A172 (cell line): ENCODE measurements at regions not wholly inside any gene's neighbourhood (a gene's known extent, or its start where the extent isn't known, plus 50 kb on each side); places are given as distances from the start of the nearest gene placed in this dataset.
A peak's percentile ranks its signal among the peaks of the same experiment; 100 is the strongest.
"Not testable (repeated sequence)": the region's sequence is repeated elsewhere in the genome, so short reads cannot be mapped to it uniquely, and the experiment has no call there.

Experiments used
- DNase-seq: peaks from one replicate; pipeline ENCODE4 v3.0.0-alpha.2; 2015; ENCODE audit warnings: low spot score

- DNase-seq = no peak
Observed at GRCh38 chr14:38056270-38056669, 151.4 kb upstream of the SSTR1 start.

- DNase-seq = not testable (repeated sequence)
Observed at GRCh38 chr14:38062223-38062622, 145.5 kb upstream of the SSTR1 start.

- no peak for DNase-seq
Observed at GRCh38 chr14:38063711-38064320, 143.9 kb upstream of the SSTR1 start.

DNA sequence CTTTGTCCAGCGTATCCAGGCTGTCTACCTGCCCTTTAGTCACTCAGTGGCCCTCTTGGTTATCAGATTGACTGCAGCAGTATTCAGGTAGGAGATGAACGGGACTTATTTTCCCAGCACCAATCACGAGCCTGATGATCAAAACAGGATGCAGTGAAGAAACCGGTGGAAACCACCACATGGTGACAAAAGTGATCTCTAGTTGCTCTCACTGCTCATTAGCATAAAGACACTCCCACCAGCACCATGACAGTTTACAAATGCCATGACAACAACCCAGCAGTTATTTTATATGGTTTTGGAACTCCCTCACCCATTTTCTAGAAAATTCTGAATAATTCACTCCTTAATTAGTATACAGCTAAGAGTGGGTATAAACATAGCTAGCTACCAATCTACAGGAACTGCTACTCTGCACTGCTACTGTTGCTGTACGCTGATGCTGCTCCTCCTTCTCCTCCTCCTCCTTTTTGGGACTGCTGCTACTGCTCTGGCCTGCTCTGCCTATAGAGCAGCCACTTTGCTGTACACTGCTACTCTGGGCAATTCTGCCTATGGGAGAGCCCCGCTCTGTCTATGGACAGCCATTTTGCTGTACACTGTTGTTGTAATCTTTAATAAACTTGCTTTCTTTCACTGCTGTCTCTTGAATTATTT lies 142.5 kb upstream of the SSTR1 start:
- DNase-seq = peak; percentile 14

DNA sequence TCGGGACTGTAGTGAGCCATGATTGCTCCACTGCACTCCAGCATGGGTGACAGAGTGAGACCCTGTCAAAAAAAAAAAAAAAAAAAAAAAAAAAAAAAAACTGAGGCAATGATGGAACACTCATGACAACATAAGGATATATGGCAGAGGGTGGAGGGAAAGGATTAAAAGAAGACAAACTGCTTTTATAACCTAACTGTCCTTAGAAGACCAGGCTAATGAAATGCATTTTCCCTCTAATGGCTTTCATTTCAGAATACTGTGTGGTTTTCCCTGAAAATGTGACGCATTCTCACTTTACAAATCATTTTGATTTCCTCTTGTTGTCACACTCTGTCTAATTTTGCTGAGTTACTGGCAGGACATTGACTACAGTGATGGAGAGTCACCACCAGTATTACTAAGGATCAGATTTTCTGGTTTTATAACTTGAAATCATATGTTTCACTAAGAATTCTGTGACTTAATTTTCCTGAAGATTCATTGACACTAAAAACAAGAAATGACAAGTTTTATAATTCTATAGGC lies 137.6 kb upstream of the SSTR1 start:
- no peak for DNase-seq

- DNase-seq = no peak
Observed at GRCh38 chr14:38073641-38074040, 134.1 kb upstream of the SSTR1 start.

DNA sequence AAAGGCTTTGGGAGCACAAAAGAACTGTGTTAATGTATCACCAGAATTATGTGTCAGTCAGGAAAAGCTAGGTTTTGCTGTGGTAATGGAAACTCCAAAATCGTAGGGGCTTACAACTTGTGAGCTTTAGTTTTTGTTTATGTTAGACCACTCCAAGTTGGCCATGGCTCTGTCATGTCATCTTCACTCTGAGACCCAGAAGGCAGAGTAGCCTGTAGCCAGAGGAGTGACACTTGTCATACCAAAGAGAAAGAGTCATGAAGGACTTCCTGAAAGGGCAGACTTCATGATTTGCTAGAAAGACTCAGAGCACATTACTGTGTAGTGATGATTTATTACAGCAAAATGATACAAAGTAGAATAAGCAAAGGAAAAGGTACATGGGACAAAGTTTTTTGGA lies 133.6 kb upstream of the SSTR1 start:
- DNase-seq = no peak

DNA sequence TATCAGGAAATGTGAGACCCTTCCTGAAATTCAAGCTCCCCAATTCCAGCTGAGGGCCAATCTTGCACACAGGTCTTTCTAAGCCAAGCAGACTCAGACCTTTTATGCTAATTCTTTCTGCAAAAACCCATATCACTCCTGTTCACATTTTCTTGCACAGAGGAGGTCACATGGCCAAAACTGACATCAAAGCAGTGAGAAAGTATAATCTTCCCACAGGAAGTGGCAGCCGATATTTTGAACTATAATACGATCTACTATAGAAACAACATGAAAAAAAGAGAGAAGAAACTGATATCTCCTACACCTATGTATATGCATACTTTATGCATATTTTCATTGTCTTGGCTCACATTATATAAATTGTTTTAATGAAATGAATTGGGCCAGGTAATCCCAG lies 132.9 kb upstream of the SSTR1 start:
- DNase-seq = no peak

GRCh38 chr14:38078393-38078792 lies 129.3 kb upstream of the SSTR1 start:
- no peak for DNase-seq

DNA sequence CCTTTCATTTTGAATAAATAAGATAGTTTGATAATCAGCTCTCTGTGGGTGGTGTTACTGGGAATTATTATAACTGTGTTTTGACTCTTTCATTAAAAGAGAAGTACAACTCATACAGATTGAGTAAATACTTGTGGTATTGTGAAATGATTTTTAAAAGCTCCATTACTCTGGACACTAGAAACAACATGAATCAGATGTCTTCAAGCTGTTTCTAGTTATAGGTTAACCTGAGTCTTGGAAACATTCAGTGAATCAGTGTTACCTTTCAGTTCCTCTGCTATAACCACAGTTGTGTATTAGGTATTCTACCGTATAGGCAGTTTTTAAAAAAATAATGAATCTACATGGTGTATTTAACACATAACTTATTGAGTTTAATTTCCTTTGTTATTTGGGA lies 128.4 kb upstream of the SSTR1 start:
- no peak for DNase-seq

DNA sequence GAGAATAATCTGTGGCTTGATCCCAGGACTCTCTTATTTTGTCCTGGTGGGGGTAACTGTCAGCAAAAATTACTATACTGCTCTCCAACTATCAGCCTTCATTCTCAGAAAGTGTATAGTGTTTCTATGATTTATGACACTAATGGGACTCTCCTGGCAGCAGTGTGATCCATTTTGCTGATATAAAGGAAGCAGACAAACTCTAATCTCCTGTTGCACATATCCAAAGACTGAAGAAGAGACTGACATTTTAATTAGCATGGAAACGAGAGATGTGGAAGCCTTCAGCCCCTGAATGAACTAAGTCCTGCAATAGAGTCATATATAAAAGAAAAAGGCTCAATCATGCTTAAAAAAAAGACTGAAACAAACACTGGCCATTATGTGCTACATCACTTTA lies 127.8 kb upstream of the SSTR1 start:
- DNase-seq = no peak

- DNase-seq = no peak
Observed at GRCh38 chr14:38080696-38081095, 127.0 kb upstream of the SSTR1 start.

GRCh38 chr14:38083039-38083438 lies 124.7 kb upstream of the SSTR1 start:
- no peak for DNase-seq

DNA sequence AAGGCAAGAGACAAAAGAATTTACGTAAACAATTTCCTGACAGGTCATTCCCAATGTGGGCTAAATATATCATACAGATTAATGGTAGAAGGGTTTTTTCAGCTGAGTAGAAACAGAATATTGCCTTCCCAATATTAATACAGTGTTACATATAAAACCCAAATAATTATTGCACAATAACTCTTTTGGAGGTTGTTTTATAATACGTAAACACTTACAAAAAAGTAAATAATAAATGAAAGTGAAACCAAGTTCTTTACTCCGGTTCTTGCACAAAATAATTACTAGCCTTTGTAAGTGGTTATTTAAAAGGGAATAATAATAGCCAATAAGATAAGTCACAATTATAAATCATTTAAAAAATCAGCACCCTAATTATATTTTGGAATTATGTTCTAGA lies 118.6 kb upstream of the SSTR1 start:
- no peak for DNase-seq

GRCh38 chr14:38090506-38090905 lies 117.2 kb upstream of the SSTR1 start:
- no peak for DNase-seq

GRCh38 chr14:38098074-38098836 lies 109.4 kb upstream of the SSTR1 start:
- DNase-seq = peak; percentile 56

DNA sequence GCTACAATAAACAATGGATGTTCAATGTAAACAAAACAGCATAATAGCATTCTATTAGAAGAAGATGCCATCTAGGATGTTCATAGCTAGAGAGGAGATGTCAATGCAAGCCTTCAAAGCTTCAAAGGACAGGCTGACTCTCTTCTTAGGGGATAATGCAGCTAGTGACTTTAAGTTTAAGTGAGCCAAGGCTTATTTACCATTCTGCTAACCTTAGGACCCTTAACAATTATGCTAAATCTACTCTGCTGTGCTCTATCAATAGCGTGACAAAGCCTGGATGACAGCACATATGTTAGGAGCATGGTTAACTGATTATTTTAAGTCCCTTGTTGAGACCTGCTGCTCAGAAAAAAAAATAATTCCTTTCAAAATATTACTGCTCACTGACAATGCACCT lies 106.0 kb upstream of the SSTR1 start:
- DNase-seq = no peak

DNA sequence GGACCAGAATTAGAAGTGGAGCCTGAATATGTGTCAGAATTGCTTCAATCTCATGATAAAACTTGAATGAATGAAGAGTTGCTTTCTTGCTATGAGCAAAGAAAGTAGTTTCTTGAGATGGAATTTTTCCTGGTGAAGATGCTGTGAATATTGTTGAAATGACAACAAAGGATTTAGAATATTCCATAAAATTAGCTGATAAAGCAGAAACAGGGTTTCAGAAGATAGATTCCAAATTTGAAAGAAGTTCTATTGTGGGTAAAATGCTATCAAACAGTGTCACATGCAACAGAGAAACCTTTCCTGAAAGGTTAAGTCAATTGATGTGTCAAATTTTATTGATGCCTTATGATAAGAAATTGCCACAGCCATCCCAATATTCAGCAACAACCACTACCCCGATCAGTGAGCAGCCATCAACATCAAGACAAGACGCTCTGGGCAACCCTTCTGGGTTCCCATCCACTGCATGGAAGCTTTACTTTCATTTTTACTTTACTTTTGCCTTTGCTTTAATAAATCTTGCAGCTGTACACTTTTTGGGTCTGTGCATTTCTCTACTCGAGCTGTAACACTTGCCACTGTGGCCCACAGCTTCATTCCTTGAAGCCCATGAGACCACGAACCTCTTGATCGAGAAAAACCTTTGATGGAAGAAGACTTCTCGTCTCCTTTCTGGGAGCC lies 104.0 kb upstream of the SSTR1 start:
- DNase-seq = no peak

GRCh38 chr14:38105106-38105702 lies 102.5 kb upstream of the SSTR1 start:
- DNase-seq = no peak

DNA sequence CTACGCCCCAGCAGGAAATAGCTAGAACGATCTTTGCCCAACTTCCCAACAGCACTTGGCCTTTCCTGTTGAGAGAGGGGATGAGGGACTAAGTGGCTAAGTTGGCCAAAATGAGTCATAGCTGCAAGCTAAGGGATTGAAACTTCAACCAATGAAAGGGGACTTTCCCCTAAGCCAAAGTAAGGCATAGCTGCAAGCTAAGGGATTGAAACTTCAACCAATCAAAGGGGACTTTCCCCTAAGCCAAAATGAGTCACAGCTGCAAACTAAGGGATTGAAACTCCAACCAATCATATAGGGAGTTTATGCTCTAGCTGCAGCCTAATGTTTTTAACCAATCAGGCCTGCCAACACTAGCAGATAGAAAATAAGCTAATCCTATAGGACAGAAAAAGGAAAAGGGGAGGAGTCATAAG lies 100.5 kb upstream of the SSTR1 start:
- DNase-seq = peak; percentile 29

- DNase-seq = no peak
Observed at GRCh38 chr14:38108681-38109080, 99.0 kb upstream of the SSTR1 start.

GRCh38 chr14:38110258-38110657 lies 97.4 kb upstream of the SSTR1 start:
- no peak for DNase-seq
